ENCODE measurements at regions not wholly inside any gene's neighbourhood (a gene's known extent, or its start where the extent isn't known, plus 50 kb on each side); places are given as distances from the start of the nearest gene placed in this dataset.

DNA sequence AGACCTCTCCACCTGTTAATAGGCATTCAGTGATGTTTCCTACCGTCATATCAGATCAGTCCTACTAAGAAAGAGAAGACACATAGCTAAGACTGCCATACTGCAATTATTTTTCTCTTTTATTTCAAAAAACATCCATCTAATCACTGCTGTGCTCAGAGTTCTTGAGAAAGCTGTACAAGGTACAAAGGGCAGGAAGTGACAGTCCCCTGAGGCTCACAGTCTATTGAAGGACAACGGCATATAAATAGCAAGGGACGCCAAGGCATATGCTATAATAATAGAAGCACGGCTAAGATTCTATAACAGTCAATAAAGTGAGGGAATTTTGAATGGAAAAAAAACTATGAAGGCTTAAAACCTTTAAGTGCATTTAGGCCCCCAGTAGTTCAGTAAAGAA is 415.3 kb upstream of the NRP1 start:
- Histone ChIP-seq H3K9me3 (no peaks in the 10 kb centered on the region), H3K36me3 (no peaks in the 10 kb centered on the region), H3K4me1 (no peaks in the 10 kb centered on the region), H3K4me3 (no peak overlapping the region), H3K27ac (no peak overlapping the region), H3K27me3 (no peaks in the 10 kb centered on the region)
- intact Hi-C loops (cut with DNase I): no loop called here
- TF ChIP-seq POLR2AphosphoS5 (IDR thresholded peaks at IDR 0.05; ENCODE audit: insufficient read depth in 1 of 2, low read depth in 1 of 2): no peak
- TF ChIP-seq POLR2A (IDR thresholded peaks at IDR 0.05): no peak
- TF ChIP-seq, protein P1, sequence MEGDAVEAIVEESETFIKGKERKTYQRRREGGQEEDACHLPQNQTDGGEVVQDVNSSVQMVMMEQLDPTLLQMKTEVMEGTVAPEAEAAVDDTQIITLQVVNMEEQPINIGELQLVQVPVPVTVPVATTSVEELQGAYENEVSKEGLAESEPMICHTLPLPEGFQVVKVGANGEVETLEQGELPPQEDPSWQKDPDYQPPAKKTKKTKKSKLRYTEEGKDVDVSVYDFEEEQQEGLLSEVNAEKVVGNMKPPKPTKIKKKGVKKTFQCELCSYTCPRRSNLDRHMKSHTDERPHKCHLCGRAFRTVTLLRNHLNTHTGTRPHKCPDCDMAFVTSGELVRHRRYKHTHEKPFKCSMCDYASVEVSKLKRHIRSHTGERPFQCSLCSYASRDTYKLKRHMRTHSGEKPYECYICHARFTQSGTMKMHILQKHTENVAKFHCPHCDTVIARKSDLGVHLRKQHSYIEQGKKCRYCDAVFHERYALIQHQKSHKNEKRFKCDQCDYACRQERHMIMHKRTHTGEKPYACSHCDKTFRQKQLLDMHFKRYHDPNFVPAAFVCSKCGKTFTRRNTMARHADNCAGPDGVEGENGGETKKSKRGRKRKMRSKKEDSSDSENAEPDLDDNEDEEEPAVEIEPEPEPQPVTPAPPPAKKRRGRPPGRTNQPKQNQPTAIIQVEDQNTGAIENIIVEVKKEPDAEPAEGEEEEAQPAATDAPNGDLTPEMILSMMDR (IDR thresholded peaks at IDR 0.05): no peak
- DNase-seq (ENCODE audit: extremely low spot score in 2 of 2): no peak

DNA sequence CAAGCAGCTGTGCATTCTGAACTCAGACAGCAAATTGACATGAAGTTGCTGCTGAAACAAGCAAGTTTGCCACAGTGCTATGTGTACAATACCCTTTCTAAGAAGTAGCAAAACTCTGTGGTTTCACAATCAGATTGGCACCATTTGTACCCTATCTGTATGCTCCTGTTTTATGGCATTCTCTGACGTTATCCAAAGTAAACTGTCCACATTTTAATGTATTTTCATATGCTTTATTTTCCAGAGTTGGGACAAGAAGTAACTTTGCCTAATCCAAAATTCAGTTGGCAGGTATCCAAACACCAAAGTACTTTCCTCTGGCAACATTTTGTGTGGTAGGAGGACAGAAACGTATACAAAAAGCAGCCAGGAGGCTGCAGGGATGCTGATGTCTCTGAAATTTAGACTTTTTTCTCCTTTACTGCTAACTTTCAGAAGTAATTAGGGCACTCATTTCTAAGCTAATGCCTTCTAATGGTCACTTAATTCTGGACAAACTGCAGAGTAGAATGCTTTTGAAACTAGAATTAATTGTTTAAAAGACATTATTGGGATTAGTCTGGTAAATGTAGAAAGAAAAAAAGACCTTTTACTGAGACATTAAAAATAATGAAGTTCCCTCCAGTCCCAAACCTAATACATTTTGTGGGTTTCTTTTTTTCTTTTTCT is 414.7 kb upstream of the NRP1 start:
- intact Hi-C loops (cut with DNase I): no loop called here
- TF ChIP-seq POLR2A (IDR thresholded peaks at IDR 0.05) (no peak), POLR2AphosphoS5 (IDR thresholded peaks at IDR 0.05; ENCODE audit: insufficient read depth in 1 of 2, low read depth in 1 of 2) (peak in 1 of 2 donors; percentile 16)
- TF ChIP-seq, protein P1 (IDR thresholded peaks at IDR 0.05): no peak

DNA sequence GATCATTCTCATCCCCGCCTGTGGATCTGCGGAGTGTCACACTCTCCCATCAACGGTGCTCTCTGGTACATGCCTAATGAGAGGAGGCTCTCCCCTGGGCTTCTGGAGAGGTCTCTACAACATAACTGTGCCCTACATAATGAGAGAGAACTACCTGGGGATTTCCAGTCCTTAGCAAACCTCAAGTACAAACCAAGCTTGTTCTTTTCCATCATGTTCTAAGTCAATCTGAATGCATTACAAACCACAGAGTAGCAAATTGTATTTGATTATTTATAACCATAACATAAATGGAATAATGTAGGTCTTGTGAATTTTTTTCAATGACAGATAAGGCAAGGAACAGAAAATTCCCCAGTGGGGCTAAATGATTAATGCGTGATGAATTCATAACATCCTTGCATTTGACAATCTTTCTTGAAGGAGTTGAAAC is 412.4 kb upstream of the NRP1 start:
- no peak overlapping the region for H3K4me3 ChIP-seq

More for the DNA sequence above, 414.7 kb upstream of the NRP1 start:
- no peak overlapping the region for H3K27ac ChIP-seq
- no peaks in the 10 kb centered on the region for H3K9me3 ChIP-seq
- no peaks in the 10 kb centered on the region for H3K4me1 ChIP-seq
- DNase-seq (ENCODE audit: extremely low spot score in 2 of 2): no peak
- H3K36me3 ChIP-seq: no peaks in the 10 kb centered on the region
- no peaks in the 10 kb centered on the region for H3K27me3 ChIP-seq
- no peak overlapping the region for H3K4me3 ChIP-seq

DNA sequence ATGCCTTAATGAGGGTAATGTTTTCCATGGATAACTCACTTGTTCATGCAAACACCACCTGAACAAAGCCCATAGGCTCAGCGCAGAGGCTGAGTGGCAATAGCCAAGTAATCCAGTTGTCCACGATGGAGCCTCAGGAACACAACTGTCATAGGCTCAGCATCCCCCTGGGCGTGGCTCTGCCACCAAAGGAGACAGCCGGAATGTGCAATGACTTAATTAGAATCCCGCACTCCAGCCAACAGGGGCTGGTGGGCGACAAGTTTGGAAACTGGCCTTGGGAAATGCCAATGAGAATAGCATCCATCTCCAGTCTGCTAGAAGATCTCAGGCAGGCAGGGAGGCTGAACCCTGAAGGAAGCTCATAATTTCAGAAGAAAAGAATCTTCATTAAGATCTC is 411.7 kb upstream of the NRP1 start:
- no peaks in the 10 kb centered on the region for H3K27me3 ChIP-seq
- no peaks in the 10 kb centered on the region for H3K9me3 ChIP-seq
- no peak for DNase-seq (ENCODE audit: extremely low spot score in 2 of 2)
- H3K36me3 ChIP-seq: no peaks in the 10 kb centered on the region
- H3K27ac ChIP-seq: no peak overlapping the region
- TF ChIP-seq POLR2A (IDR thresholded peaks at IDR 0.05) (no peak), POLR2AphosphoS5 (IDR thresholded peaks at IDR 0.05; ENCODE audit: insufficient read depth in 1 of 2, low read depth in 1 of 2) (no peak)
- TF ChIP-seq, protein P1 (IDR thresholded peaks at IDR 0.05): no peak
- no peaks in the 10 kb centered on the region for H3K4me1 ChIP-seq
- intact Hi-C loops (cut with DNase I): no loop called here
- no peak overlapping the region for H3K4me3 ChIP-seq

More for the DNA sequence above, 412.4 kb upstream of the NRP1 start:
- Histone ChIP-seq H3K4me1 (no peaks in the 10 kb centered on the region), H3K36me3 (no peaks in the 10 kb centered on the region), H3K27ac (no peak overlapping the region), H3K9me3 (no peaks in the 10 kb centered on the region), H3K27me3 (no peaks in the 10 kb centered on the region)
- TF ChIP-seq, protein P1 (IDR thresholded peaks at IDR 0.05): no peak
- TF ChIP-seq POLR2AphosphoS5 (IDR thresholded peaks at IDR 0.05; ENCODE audit: insufficient read depth in 1 of 2, low read depth in 1 of 2) (no peak), POLR2A (IDR thresholded peaks at IDR 0.05) (no peak)
- no peak for DNase-seq (ENCODE audit: extremely low spot score in 2 of 2)
- intact Hi-C loops (cut with DNase I): no loop called here

DNA sequence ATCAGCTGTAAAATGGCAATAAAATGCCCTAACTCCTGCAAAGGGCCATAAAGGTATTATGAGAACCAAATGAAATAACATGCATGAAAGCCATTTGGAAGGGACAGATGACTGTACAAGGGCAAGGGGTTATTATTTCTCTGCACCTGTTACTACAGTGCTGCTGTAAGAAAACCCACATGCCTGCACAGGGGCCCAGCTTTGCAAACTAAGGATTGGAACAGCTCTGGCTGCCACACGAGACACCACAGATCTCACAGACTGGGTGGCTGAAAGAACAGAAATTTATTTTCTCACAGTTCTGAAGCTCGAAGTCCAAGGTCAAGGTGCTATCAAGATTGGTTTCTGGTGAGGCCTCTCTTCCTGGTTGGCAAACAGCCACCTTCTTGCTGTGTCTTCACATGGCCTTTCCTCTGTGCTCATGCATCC is 409.0 kb upstream of the NRP1 start:
- no peaks in the 10 kb centered on the region for H3K9me3 ChIP-seq
- H3K27ac ChIP-seq: no peak overlapping the region
- no peak for DNase-seq (ENCODE audit: extremely low spot score in 2 of 2)
- H3K27me3 ChIP-seq: no peaks in the 10 kb centered on the region
- no peaks in the 10 kb centered on the region for H3K36me3 ChIP-seq
- no peaks in the 10 kb centered on the region for H3K4me1 ChIP-seq
- intact Hi-C loops (cut with DNase I): no loop called here
- no peak overlapping the region for H3K4me3 ChIP-seq
- TF ChIP-seq, protein P1 (IDR thresholded peaks at IDR 0.05): no peak
- TF ChIP-seq POLR2A (IDR thresholded peaks at IDR 0.05) (no peak), POLR2AphosphoS5 (IDR thresholded peaks at IDR 0.05; ENCODE audit: insufficient read depth in 1 of 2, low read depth in 1 of 2) (no peak)
